Astrocyte (in vitro differentiated cells and primary cell): ENCODE measurements at regions not wholly inside any gene's neighbourhood (a gene's known extent, or its start where the extent isn't known, plus 50 kb on each side); places are given as distances from the start of the nearest gene placed in this dataset.
A peak's percentile ranks its signal among the peaks of the same experiment; 100 is the strongest.

Experiments used
- DNase-seq: peaks from one replicate; pipeline ENCODE4 v3.0.0-alpha.2; 2010; ENCODE audit warnings: low read depth
- FAIRE-seq: peaks from 2 replicates; lab custom pipeline; 2011; peaks lifted over from hg19 to GRCh38; lab: Jason Lieb, UNC
- H2AFZ ChIP-seq: 2 replicates; pipeline ENCODE4 v1.6.0; 2012; ENCODE audit warnings: low read depth, low read length, inconsistent platforms
- H3K27ac ChIP-seq: 2 replicates; pipeline ENCODE4 v1.5.1; 2011; ENCODE audit warnings: low read depth, low read length, inconsistent platforms
- H3K27me3 ChIP-seq: 2 replicates; pipeline ENCODE4 v1.6.0; 2011; ENCODE audit warnings: low read length, inconsistent platforms; ENCODE audit not compliant: insufficient read depth
- H3K36me3 ChIP-seq: 2 replicates; pipeline ENCODE4 v1.5.1; 2011; ENCODE audit warnings: low read length, inconsistent platforms; ENCODE audit not compliant: insufficient read depth
- H3K4me1 ChIP-seq: 2 replicates; pipeline ENCODE4 v1.5.1; 2011; ENCODE audit warnings: low read length, inconsistent platforms; ENCODE audit not compliant: insufficient read depth
- H3K4me2 ChIP-seq: 2 replicates; pipeline ENCODE4 v1.6.0; 2012; ENCODE audit warnings: low read length, inconsistent platforms
- H3K4me3 ChIP-seq: 2 replicates; pipeline ENCODE4 v1.5.1; 2011; ENCODE audit warnings: low read depth, mild to moderate bottlenecking, low read length, inconsistent platforms; ENCODE audit not compliant: insufficient read depth
- H3K79me2 ChIP-seq: 2 replicates; pipeline ENCODE4 v1.6.0; 2012; ENCODE audit warnings: mild to moderate bottlenecking, low read length, inconsistent platforms; ENCODE audit not compliant: insufficient read depth
- H3K9ac ChIP-seq: 2 replicates; pipeline ENCODE4 v1.6.0; 2012; ENCODE audit warnings: mild to moderate bottlenecking, low read length, inconsistent platforms
- H3K9me3 ChIP-seq: 2 replicates; pipeline ENCODE4 v1.5.1; 2012; ENCODE audit warnings: low read depth, mild to moderate bottlenecking, low read length, inconsistent platforms; ENCODE audit not compliant: insufficient read depth
- H4K20me1 ChIP-seq: 2 replicates; pipeline ENCODE4 v1.6.0; 2012; ENCODE audit warnings: low read length, inconsistent platforms; ENCODE audit not compliant: insufficient read depth
- H3K27ac Mint-ChIP-seq: one replicate; pipeline ENCODE4 v1.8.0; 2021; ENCODE audit warnings: mild to moderate bottlenecking, mixed read lengths; ENCODE audit not compliant: unreplicated experiment
- H3K27me3 Mint-ChIP-seq: one replicate; pipeline ENCODE4 v1.8.0; 2021; ENCODE audit warnings: low read depth, mixed read lengths; ENCODE audit not compliant: unreplicated experiment
- H3K36me3 Mint-ChIP-seq: one replicate; pipeline ENCODE4 v1.8.0; 2021; ENCODE audit warnings: low read depth, mixed read lengths; ENCODE audit not compliant: unreplicated experiment
- H3K4me1 Mint-ChIP-seq: one replicate; pipeline ENCODE4 v1.8.0; 2021; ENCODE audit warnings: low read depth, mixed read lengths; ENCODE audit not compliant: unreplicated experiment
- H3K4me3 Mint-ChIP-seq: one replicate; pipeline ENCODE4 v1.8.0; 2021; ENCODE audit warnings: mild to moderate bottlenecking, moderate library complexity, mixed read lengths; ENCODE audit not compliant: unreplicated experiment
- H3K9me3 Mint-ChIP-seq: one replicate; pipeline ENCODE4 v1.8.0; 2021; ENCODE audit warnings: mild to moderate bottlenecking, mixed read lengths; ENCODE audit not compliant: unreplicated experiment
- EZH2 ChIP-seq: IDR thresholded peaks from 2 replicates; pipeline ENCODE4 v1.6.1; 2012; ENCODE audit warnings: mild to moderate bottlenecking, low read length, inconsistent platforms; ENCODE audit not compliant: insufficient read depth
- TF ChIP-seq, protein P1 (sequence below): IDR thresholded peaks from 2 replicates; pipeline ENCODE4 v1.5.1; 2011; ENCODE audit warnings: low read depth, mild to moderate bottlenecking, inconsistent platforms, low read length, moderate library complexity; ENCODE audit not compliant: insufficient read depth

DNA sequence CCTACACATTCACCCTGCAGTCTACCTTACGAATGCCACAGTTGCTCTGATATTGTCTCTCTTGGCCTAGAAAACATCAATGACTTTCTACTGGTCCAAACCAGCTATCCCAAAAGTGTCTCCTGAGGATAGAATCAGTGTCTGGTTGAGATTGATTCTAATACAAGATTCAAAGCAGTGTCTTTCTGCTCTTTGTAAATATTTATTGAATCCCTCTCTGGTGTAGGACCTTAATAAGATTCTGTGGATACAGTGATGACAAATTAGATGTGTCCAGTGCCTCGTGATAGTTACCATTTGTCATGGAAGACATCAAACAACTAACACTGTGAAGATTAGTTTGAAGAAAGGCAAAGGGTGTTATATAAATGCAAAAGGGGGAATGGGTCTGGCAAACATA is 380.7 kb upstream of the TRIB2 start:
- no peak overlapping the region for H3K27ac ChIP-seq
- no peak overlapping the region for H3K9ac ChIP-seq
- H4K20me1 ChIP-seq: no peaks in the 10 kb centered on the region
- H3K4me3 Mint-ChIP-seq: no peak overlapping the region
- no peaks in the 10 kb centered on the region for H3K36me3 ChIP-seq
- no peak overlapping the region for H2AFZ ChIP-seq
- H3K9me3 ChIP-seq: no peaks in the 10 kb centered on the region
- TF ChIP-seq, protein P1, sequence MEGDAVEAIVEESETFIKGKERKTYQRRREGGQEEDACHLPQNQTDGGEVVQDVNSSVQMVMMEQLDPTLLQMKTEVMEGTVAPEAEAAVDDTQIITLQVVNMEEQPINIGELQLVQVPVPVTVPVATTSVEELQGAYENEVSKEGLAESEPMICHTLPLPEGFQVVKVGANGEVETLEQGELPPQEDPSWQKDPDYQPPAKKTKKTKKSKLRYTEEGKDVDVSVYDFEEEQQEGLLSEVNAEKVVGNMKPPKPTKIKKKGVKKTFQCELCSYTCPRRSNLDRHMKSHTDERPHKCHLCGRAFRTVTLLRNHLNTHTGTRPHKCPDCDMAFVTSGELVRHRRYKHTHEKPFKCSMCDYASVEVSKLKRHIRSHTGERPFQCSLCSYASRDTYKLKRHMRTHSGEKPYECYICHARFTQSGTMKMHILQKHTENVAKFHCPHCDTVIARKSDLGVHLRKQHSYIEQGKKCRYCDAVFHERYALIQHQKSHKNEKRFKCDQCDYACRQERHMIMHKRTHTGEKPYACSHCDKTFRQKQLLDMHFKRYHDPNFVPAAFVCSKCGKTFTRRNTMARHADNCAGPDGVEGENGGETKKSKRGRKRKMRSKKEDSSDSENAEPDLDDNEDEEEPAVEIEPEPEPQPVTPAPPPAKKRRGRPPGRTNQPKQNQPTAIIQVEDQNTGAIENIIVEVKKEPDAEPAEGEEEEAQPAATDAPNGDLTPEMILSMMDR: no peak
- no peak for TF ChIP-seq EZH2
- no peaks in the 10 kb centered on the region for H3K79me2 ChIP-seq
- H3K4me3 ChIP-seq: no peak overlapping the region
- H3K27me3 ChIP-seq: no peaks in the 10 kb centered on the region
- H3K4me1 Mint-ChIP-seq: peaks cover 7% of the 10 kb centered on the region
- no peaks in the 10 kb centered on the region for H3K27me3 Mint-ChIP-seq
- H3K4me1 ChIP-seq: no peaks in the 10 kb centered on the region
- no peak overlapping the region for H3K27ac Mint-ChIP-seq
- no peaks in the 10 kb centered on the region for H3K36me3 Mint-ChIP-seq
- H3K9me3 Mint-ChIP-seq: no peaks in the 10 kb centered on the region
- H3K4me2 ChIP-seq: no peak overlapping the region
- no peak for FAIRE-seq
- no peak for DNase-seq

DNA sequence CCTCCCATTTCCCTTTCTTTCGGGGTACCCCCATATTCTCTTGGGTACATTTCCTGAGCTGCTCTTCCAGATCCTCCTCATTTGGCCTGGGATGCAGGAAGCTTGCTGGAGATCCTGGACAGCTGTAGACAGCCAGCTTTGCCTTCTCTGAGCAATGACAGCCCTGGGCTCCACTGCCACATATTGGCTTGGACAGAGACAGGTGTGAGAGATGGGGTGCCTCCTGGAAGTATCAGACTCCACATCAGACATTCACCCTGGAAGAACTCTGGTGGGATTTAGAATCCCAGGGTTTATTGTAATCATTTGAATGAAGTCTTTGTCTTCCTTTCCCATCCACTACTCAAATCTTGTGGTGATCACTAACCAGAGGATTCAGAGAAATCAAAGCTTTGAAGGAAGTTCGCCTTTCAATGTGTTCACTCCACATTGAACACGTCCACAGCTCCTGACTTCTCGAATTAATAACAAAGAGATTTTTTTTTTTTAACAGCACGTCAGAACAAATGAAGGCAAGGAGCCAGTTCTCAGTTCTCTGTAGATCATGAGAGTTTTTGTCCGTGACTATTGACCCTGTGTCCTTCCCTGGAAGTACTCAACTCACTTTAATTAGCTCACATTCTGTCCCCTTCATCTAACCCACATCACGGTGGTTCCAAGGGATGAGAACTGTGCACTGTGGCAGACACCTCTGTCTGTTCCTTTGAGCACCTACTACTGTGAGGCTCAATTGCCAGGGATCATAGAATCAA is 377.6 kb upstream of the TRIB2 start:
- H3K4me2 ChIP-seq: no peak overlapping the region
- no peaks in the 10 kb centered on the region for H3K36me3 Mint-ChIP-seq
- TF ChIP-seq EZH2: no peak
- TF ChIP-seq, protein P1: no peak

DNA sequence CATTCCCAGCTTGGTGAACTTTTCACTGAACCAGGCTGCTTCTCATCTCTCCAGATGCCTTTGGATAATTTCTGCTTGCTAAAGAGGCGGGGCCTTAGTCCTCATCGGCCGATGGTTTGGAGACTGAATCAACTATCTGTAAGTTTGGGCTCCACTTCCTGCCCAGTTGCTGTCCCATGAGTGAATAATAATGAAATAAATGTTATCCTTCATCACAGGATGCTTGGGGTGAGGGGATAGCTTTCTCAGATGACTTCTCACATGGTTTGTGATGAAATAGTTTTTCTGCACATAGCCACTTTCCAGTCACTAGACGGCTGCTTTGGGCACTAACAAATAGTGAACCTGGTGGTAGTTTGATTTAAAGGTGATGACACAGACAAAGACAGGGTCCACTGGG is 376.6 kb upstream of the TRIB2 start:
- Mint-ChIP-seq H3K27me3 (no peaks in the 10 kb centered on the region), H3K36me3 (no peaks in the 10 kb centered on the region), H3K27ac (no peak overlapping the region), H3K4me3 (no peak overlapping the region), H3K9me3 (no peaks in the 10 kb centered on the region), H3K4me1 (peaks cover 2% of the 10 kb centered on the region)
- FAIRE-seq (no peak), DNase-seq (peak; percentile 32)
- no peaks in the 10 kb centered on the region for H3K79me2 ChIP-seq
- H3K9ac ChIP-seq: no peak overlapping the region
- no peak overlapping the region for H3K4me2 ChIP-seq
- no peaks in the 10 kb centered on the region for H3K36me3 ChIP-seq
- no peak overlapping the region for H3K27ac ChIP-seq
- no peaks in the 10 kb centered on the region for H3K9me3 ChIP-seq
- H3K4me3 ChIP-seq: no peak overlapping the region
- H3K4me1 ChIP-seq: no peaks in the 10 kb centered on the region
- H2AFZ ChIP-seq: no peak overlapping the region
- H3K27me3 ChIP-seq: no peaks in the 10 kb centered on the region
- TF ChIP-seq, protein P1: no peak
- TF ChIP-seq EZH2: no peak
- no peaks in the 10 kb centered on the region for H4K20me1 ChIP-seq

More for the DNA sequence above, 377.6 kb upstream of the TRIB2 start:
- Histone ChIP-seq H3K9ac (no peak overlapping the region), H2AFZ (no peak overlapping the region), H3K27ac (no peak overlapping the region), H3K36me3 (no peaks in the 10 kb centered on the region), H3K9me3 (no peaks in the 10 kb centered on the region), H4K20me1 (no peaks in the 10 kb centered on the region), H3K79me2 (no peaks in the 10 kb centered on the region), H3K27me3 (no peaks in the 10 kb centered on the region), H3K4me3 (no peak overlapping the region), H3K4me1 (no peaks in the 10 kb centered on the region)
- no peak overlapping the region for H3K4me3 Mint-ChIP-seq
- FAIRE-seq (no peak), DNase-seq (no peak)
- peaks cover 6% of the 10 kb centered on the region for H3K4me1 Mint-ChIP-seq
- no peaks in the 10 kb centered on the region for H3K27me3 Mint-ChIP-seq
- no peak overlapping the region for H3K27ac Mint-ChIP-seq
- no peaks in the 10 kb centered on the region for H3K9me3 Mint-ChIP-seq
